ENCODE measurements at regions not wholly inside any gene's neighbourhood (a gene's known extent, or its start where the extent isn't known, plus 50 kb on each side); places are given as distances from the start of the nearest gene placed in this dataset.

GRCh38 chr6:163760860-163761259, 346.3 kb downstream of the QKI start:
- no peak overlapping the region for H3K4me3 Mint-ChIP-seq
- no peak overlapping the region for H3K4me2 ChIP-seq (ENCODE audit: insufficient read depth, insufficient read length, low read length)
- no peak overlapping the region for H4K91ac ChIP-seq (ENCODE audit: insufficient read length, low read depth, low read length)
- no peak overlapping the region for H3K23ac ChIP-seq (ENCODE audit: insufficient read length, low read depth, low read length)
- H4K8ac ChIP-seq (replicated peaks; ENCODE audit: insufficient read length, low read depth, low read length): no peak overlapping the region
- H3K9me3 ChIP-seq (ENCODE audit: control insufficient read depth, low read depth, low read length): no peaks in the 10 kb centered on the region
- WGBS (ENCODE audit: extremely low coverage, insufficient read length, low lambda C conversion rate): no CpG with 5 or more reads among the region's 3 CpGs
- H3K14ac ChIP-seq (ENCODE audit: insufficient read depth, low read length): no peak overlapping the region
- H3K79me1 ChIP-seq (ENCODE audit: insufficient read depth, low read depth, low read length, poor library complexity, severe bottlenecking): no peaks in the 10 kb centered on the region
- no peaks in the 10 kb centered on the region for H3K27me3 ChIP-seq (ENCODE audit: insufficient read depth, low read length)
- H3K4me1 Mint-ChIP-seq: peaks cover 21 to 34% of the 10 kb centered on the region in 2 experiments
- no peaks in the 10 kb centered on the region for H3K36me3 Mint-ChIP-seq (ENCODE audit: insufficient read depth in 1 of 3, low read depth in 3 of 3)
- H3K23me2 ChIP-seq (ENCODE audit: insufficient read length, low read depth, low read length, poor library complexity, severe bottlenecking): no peaks in the 10 kb centered on the region
- peaks cover 7% of the 10 kb centered on the region; the same call in 1 of the 2 replicates for H3K4me1 ChIP-seq (ENCODE audit: insufficient read depth, low read length)
- DNase-seq: no peak
- H2AK5ac ChIP-seq (ENCODE audit: insufficient read length, low read length): no peak overlapping the region
- H3K56ac ChIP-seq (ENCODE audit: insufficient read length, low read depth, low read length): no peak overlapping the region
- H3K79me2 ChIP-seq (ENCODE audit: insufficient read depth, low read length): no peaks in the 10 kb centered on the region
- H3K27ac ChIP-seq (ENCODE audit: insufficient read length, low read depth, low read length): no peak overlapping the region
- H3K18ac ChIP-seq (ENCODE audit: insufficient read length, low read depth, low read length): no peak overlapping the region
- H2BK12ac ChIP-seq (ENCODE audit: insufficient read length, low read depth, low read length): no peak overlapping the region
- no peak overlapping the region for H2AFZ ChIP-seq (ENCODE audit: low read length)
- no peak overlapping the region for H3K27ac Mint-ChIP-seq
- no peak overlapping the region for H2BK120ac ChIP-seq (ENCODE audit: low read depth, low read length, poor library complexity, severe bottlenecking)
- H3K9me3 Mint-ChIP-seq: no peaks in the 10 kb centered on the region
- H3K9ac ChIP-seq (ENCODE audit: extremely low read depth, insufficient read length, low read length): no peak overlapping the region
- H2BK20ac ChIP-seq (ENCODE audit: low read depth, low read length, poor library complexity, severe bottlenecking): no peak overlapping the region
- H4K20me1 ChIP-seq (ENCODE audit: control insufficient read depth, insufficient read depth, insufficient read length): no peaks in the 10 kb centered on the region
- no peak overlapping the region for H2BK15ac ChIP-seq (ENCODE audit: low read depth, low read length)
- no peak overlapping the region for H2BK5ac ChIP-seq (ENCODE audit: insufficient read length, low read length)
- H3K4ac ChIP-seq (ENCODE audit: low read depth, low read length): no peak overlapping the region
- H4K5ac ChIP-seq (ENCODE audit: insufficient read length, low read depth, low read length): no peak overlapping the region
- H3T11ph ChIP-seq (ENCODE audit: low read length): no peak overlapping the region
- H3K27me3 Mint-ChIP-seq (ENCODE audit: low read depth): no peaks in the 10 kb centered on the region
- TF ChIP-seq CTCF (conservative IDR thresholded peaks at IDR 0.05): no peak

All from H9 (cell line).